Right lobe of liver (tissue), 4 donors: ENCODE measurements at regions not wholly inside any gene's neighbourhood (a gene's known extent, or its start where the extent isn't known, plus 50 kb on each side); places are given as distances from the start of the nearest gene placed in this dataset.
"Not testable (repeated sequence)": the region's sequence is repeated elsewhere in the genome, so short reads cannot be mapped to it uniquely, and the experiment has no call there.

Experiments
- POLR2A ChIP-seq: fragments of 450-650 bp; IDR thresholded peaks from one replicate; pipeline ENCODE4 v1.6.1; 2017; ENCODE audit warnings: antibody characterized with exemption, mild to moderate bottlenecking
- TF ChIP-seq, protein P1 (sequence below), 4 donors: fragments of 200-600 bp in 3 of 4; fragments of 450-650 bp in 1 of 4; IDR thresholded peaks; one replicate each; pipeline versions ENCODE4 v1.5.1 to v1.8.0; 2016 to 2022; ENCODE audit warnings: antibody characterized with exemption in 4 of 4, mild to moderate bottlenecking in 2 of 4
- donor health status: DM: no; HTN: no; CAD: no.
- donor health status: DM: no; HTN: no; CAD: no.
- donor health status: DM: no; HTN: yes; CAD: no.

DNA sequence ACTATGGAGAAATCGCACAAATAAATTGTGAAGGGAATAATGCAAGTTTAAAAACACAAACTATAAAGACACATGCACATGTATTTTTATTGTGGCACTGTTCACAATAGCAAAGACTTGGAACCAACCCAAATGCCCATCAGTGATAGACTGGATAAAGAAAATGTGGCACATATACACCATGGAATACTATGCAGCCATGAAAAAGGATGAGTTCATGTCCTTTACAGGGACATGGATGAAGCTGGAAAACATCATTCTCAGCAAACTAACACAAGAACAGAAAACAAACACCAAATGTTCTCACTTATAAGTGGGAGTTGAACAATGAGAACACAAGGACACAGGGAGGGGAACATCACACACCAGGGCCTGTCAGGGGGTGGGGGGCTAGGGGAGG, 100.9 kb upstream of the RGPD4 start:
- TF ChIP-seq, protein P1, sequence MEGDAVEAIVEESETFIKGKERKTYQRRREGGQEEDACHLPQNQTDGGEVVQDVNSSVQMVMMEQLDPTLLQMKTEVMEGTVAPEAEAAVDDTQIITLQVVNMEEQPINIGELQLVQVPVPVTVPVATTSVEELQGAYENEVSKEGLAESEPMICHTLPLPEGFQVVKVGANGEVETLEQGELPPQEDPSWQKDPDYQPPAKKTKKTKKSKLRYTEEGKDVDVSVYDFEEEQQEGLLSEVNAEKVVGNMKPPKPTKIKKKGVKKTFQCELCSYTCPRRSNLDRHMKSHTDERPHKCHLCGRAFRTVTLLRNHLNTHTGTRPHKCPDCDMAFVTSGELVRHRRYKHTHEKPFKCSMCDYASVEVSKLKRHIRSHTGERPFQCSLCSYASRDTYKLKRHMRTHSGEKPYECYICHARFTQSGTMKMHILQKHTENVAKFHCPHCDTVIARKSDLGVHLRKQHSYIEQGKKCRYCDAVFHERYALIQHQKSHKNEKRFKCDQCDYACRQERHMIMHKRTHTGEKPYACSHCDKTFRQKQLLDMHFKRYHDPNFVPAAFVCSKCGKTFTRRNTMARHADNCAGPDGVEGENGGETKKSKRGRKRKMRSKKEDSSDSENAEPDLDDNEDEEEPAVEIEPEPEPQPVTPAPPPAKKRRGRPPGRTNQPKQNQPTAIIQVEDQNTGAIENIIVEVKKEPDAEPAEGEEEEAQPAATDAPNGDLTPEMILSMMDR (IDR thresholded peaks at IDR 0.05), result not testable (repeated sequence)
- TF ChIP-seq POLR2A, result not testable (repeated sequence)
